GM12891 (cell line): ENCODE measurements at regions not wholly inside any gene's neighbourhood (a gene's known extent, or its start where the extent isn't known, plus 50 kb on each side); places are given as distances from the start of the nearest gene placed in this dataset.

ENCODE experiments used
- DNase-seq: peaks from one replicate; pipeline ENCODE4 v3.0.0; 2011; ENCODE audit warnings: low spot score; ENCODE audit not compliant: insufficient read length
- FAIRE-seq: peaks from 2 replicates; lab custom pipeline; 2011; peaks lifted over from hg19 to GRCh38; lab: Jason Lieb, UNC
- PAX5 ChIP-seq: IDR thresholded peaks from 2 replicates; pipeline ENCODE4 v1.6.1; 2011; ENCODE audit warnings: low read length, moderate library complexity, mild to moderate bottlenecking; ENCODE audit not compliant: insufficient read depth, severe bottlenecking
- POLR2A ChIP-seq: IDR thresholded peaks from 2 replicates; pipeline ENCODE4 v1.6.1; 2011; ENCODE audit warnings: low read depth, low read length, control low read depth
- POLR2AphosphoS5 ChIP-seq: IDR thresholded peaks from 2 replicates; pipeline ENCODE4 v1.6.1; 2011; ENCODE audit warnings: low read depth, low read length, control low read depth
- POU2F2 ChIP-seq: IDR thresholded peaks from 2 replicates; pipeline ENCODE4 v1.6.1; 2011; ENCODE audit warnings: low read depth, mild to moderate bottlenecking, control low read depth, low read length, moderate library complexity
- SPI1 ChIP-seq: IDR thresholded peaks from 2 replicates; pipeline ENCODE4 v1.6.1; 2011; ENCODE audit warnings: low read depth, low read length, control low read depth
- TAF1 ChIP-seq: IDR thresholded peaks from 2 replicates; pipeline ENCODE4 v1.6.1; 2011; ENCODE audit warnings: low read depth, low read length, control low read depth

DNA sequence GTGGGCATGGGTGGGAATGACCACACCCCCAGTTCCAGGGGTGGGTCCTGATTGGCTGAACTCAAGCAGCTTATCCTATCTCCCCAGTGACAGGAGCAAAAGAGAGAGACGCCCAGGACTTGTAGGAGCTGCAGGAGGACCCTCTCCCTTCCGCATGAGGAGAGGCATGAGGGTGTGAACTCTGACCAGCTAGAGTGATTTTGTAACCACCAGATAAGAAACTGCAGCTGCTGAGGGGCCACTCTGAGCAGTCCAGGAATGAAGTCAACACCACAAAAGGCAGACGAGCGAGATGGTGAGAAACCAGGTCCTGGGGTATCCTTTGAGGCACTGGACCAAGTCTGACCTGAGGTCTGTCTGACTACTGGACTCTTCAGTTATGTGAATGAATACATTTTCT lies 521.9 kb downstream of the BNC2 start:
- DNase-seq (no peak), FAIRE-seq (no peak)
- TF ChIP-seq TAF1 (no peak), POLR2AphosphoS5 (no peak), POU2F2 (no peak), PAX5 (no peak)

DNA sequence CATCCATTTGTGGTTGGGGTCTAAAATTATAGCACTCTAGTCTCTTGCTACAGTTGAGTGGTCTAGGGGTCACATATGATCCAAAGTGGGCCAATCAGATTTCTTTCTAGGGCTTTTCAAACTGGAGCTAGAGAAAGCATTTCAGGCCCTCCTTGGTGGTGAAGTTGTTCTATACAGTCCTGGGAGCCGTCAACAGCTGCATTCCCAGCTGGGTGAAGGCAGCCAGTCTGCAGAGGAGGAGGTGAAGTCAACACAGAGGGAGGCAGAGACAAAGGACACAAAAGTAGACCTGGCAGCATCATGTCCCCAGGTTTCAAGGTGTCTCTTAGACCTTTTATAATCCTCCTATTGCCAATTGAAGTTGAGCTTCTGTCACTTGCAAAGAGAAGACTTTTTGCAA lies 518.2 kb downstream of the BNC2 start:
- TF ChIP-seq POU2F2 (no peak), SPI1 (no peak), TAF1 (no peak), PAX5 (no peak), POLR2A (no peak), POLR2AphosphoS5 (no peak)
- FAIRE-seq (no peak), DNase-seq (no peak)

- no peak for TF ChIP-seq SPI1
- TF ChIP-seq PAX5 = no peak
- TF ChIP-seq POLR2AphosphoS5 = no peak
- TF ChIP-seq POLR2A = no peak
- TF ChIP-seq POU2F2 = no peak
- TF ChIP-seq TAF1 = no peak
- DNase-seq (no peak), FAIRE-seq (no peak)
Observed at GRCh38 chr9:16352791-16353401, 517.6 kb downstream of the BNC2 start.

DNA sequence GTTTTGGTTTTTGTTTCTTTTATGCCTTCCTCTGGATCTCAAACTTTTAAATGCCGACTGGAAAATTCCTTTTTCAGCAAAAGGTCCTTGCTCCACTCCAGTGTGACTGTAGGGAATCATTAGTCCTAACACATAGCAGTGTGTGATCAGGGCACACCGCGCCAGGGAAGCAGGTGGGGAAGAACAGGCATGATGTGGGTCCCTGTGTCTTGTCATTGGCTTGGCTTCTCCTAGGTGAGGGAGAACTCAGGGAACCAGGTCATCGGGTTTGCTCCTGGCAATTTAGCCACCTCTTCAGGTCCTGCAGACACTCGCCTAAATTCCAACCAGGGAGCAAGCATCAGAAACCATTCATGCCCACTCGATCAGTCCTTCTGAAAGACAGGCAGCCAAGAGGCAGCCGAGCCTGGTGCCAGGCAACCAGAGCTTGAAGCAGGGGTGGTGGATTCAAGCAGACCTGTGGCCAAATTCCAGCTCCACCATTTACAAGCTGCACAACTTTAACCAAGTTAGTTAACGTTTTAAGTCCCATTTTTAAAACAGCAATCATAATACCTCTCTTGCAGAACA lies 514.2 kb downstream of the BNC2 start:
- no peak for FAIRE-seq
- DNase-seq = no peak
- TF ChIP-seq POU2F2 (no peak), SPI1 (no peak), POLR2A (no peak), TAF1 (no peak), POLR2AphosphoS5 (no peak), PAX5 (no peak)

DNA sequence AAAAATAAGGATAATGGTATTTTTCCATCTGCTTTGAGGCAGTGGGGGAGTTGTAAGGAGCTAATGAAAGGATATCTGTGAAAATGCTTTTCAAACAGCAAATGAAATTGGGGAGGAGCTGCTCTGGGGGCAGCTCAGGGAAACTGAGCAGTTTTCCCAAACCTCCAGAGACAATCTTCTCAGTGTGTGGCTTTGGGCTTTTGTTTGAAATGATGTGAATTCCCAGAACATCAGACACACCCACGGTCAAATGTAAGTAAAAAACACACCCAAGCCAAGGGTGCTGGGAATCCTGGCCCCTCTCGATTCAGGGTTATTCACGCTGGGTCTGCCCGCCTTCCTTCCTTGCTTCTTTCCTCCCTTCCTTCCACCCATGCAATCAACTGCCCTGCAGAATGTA lies 512.6 kb downstream of the BNC2 start:
- FAIRE-seq = no peak
- DNase-seq = no peak
- no peak for TF ChIP-seq PAX5
- no peak for TF ChIP-seq POU2F2
- TF ChIP-seq SPI1 = no peak
- TF ChIP-seq POLR2A = no peak
- TF ChIP-seq TAF1 = no peak
- no peak for TF ChIP-seq POLR2AphosphoS5

GRCh38 chr9:16358751-16359150 lies 511.7 kb downstream of the BNC2 start:
- FAIRE-seq = no peak
- TF ChIP-seq PAX5 (no peak), POLR2A (no peak), TAF1 (no peak), SPI1 (no peak), POU2F2 (no peak), POLR2AphosphoS5 (no peak)
- no peak for DNase-seq
